SK-N-SH treated with all-trans-retinoic acid at 6 μM for 48 hours (cell line): ENCODE measurements at regions not wholly inside any gene's neighbourhood (a gene's known extent, or its start where the extent isn't known, plus 50 kb on each side); places are given as distances from the start of the nearest gene placed in this dataset.

ENCODE experiments used
- ATAC-seq: fragments of 200-7000 bp; cut with Tn5 transposase; 3 replicates; pipeline ENCODE4 v1.9.1; 2020; ENCODE audit warnings: mild to moderate bottlenecking, moderate library complexity
- ARNTL ChIP-seq: fragments of 450-650 bp; formaldehyde crosslinking; IDR thresholded peaks from 2 replicates; pipeline ENCODE4 v1.5.0; 2020; ENCODE audit warnings: low read depth, mild to moderate bottlenecking, moderate library complexity, borderline replicate concordance
- BACH2 ChIP-seq: fragments of 250-450 bp; sonication (Bioruptor Pico); IDR thresholded peaks from 2 replicates; pipeline ENCODE4 v1.9.0; 2021; ENCODE audit warnings: mild to moderate bottlenecking, borderline replicate concordance
- CSDC2 ChIP-seq: fragments of 250-450 bp; sonication (Bioruptor Pico); IDR thresholded peaks from 2 replicates; pipeline ENCODE4 v1.5.0; 2020; ENCODE audit warnings: mild to moderate bottlenecking, moderate library complexity
- ESRRG ChIP-seq: fragments of 250-450 bp; sonication (Bioruptor Pico); IDR thresholded peaks from 2 replicates; pipeline ENCODE4 v1.6.1; 2021; ENCODE audit warnings: mild to moderate bottlenecking
- GLIS3 ChIP-seq: fragments of 250-450 bp; sonication (Bioruptor Pico); IDR thresholded peaks from 2 replicates; pipeline ENCODE4 v1.5.0; 2020; ENCODE audit warnings: mild to moderate bottlenecking, moderate library complexity
- ISL1 ChIP-seq: fragments of 250-450 bp; sonication (Bioruptor Pico); IDR thresholded peaks from 2 replicates; pipeline ENCODE4 v2.1.2; 2022; ENCODE audit warnings: mild to moderate bottlenecking, moderate library complexity
- OSR1 ChIP-seq: fragments of 250-450 bp; sonication (Bioruptor Pico); IDR thresholded peaks from 2 replicates; pipeline ENCODE4 v1.8.0; 2022; ENCODE audit warnings: moderate library complexity, mild to moderate bottlenecking, inconsistent platforms
- POU6F1 ChIP-seq: fragments of 250-450 bp; sonication (Bioruptor Pico); IDR thresholded peaks from 2 replicates; pipeline ENCODE4 v1.8.0; 2021; ENCODE audit warnings: low read depth, mild to moderate bottlenecking, moderate library complexity, borderline replicate concordance
- PPARA ChIP-seq: fragments of 250-450 bp; sonication (Bioruptor Pico); IDR thresholded peaks from 2 replicates; pipeline ENCODE4 v1.5.0; 2020; ENCODE audit warnings: mild to moderate bottlenecking, borderline replicate concordance
- RARB ChIP-seq: fragments of 250-450 bp; sonication (Bioruptor Pico); IDR thresholded peaks from 2 replicates; pipeline ENCODE4 v1.8.0; 2021; ENCODE audit warnings: mild to moderate bottlenecking, moderate library complexity
- SNAI2 ChIP-seq: fragments of 250-450 bp; sonication (Bioruptor Pico); IDR thresholded peaks from 2 replicates; pipeline ENCODE4 v1.5.0; 2020; ENCODE audit warnings: mild to moderate bottlenecking, moderate library complexity
- TCF4 ChIP-seq: fragments of 250-450 bp; sonication (Bioruptor Pico); IDR thresholded peaks from 2 replicates; pipeline ENCODE4 v1.8.0; 2021; ENCODE audit warnings: mild to moderate bottlenecking, moderate library complexity, borderline replicate concordance
- TOX ChIP-seq: fragments of 250-450 bp; sonication (Bioruptor Pico); IDR thresholded peaks from 2 replicates; pipeline ENCODE4 v1.8.0; 2021; ENCODE audit warnings: mild to moderate bottlenecking, moderate library complexity, borderline replicate concordance
- ZC3H10 ChIP-seq: fragments of 250-450 bp; sonication (Bioruptor Pico); IDR thresholded peaks from 2 replicates; pipeline ENCODE4 v1.5.1; 2021; ENCODE audit warnings: mild to moderate bottlenecking, moderate library complexity
- ZFP3 ChIP-seq: fragments of 250-450 bp; sonication (Bioruptor Pico); IDR thresholded peaks from 2 replicates; pipeline ENCODE4 v1.5.0; 2020; ENCODE audit warnings: mild to moderate bottlenecking, moderate library complexity
- ZFP30 ChIP-seq: fragments of 450-650 bp; formaldehyde crosslinking; IDR thresholded peaks from 2 replicates; pipeline ENCODE4 v1.5.0; 2022; ENCODE audit warnings: mild to moderate bottlenecking, moderate library complexity
- ZNF565 ChIP-seq: fragments of 450-650 bp; formaldehyde crosslinking; conservative IDR thresholded peaks from 2 replicates; pipeline ENCODE4 v1.5.0; 2020; ENCODE audit warnings: low read depth, mild to moderate bottlenecking, moderate library complexity
- ZNF70 ChIP-seq: fragments of 450-650 bp; formaldehyde crosslinking; IDR thresholded peaks from 2 replicates; pipeline ENCODE4 v1.5.0; 2020; ENCODE audit warnings: mild to moderate bottlenecking, moderate library complexity
- ZNF8 ChIP-seq: fragments of 450-650 bp; formaldehyde crosslinking; IDR thresholded peaks from 2 replicates; pipeline ENCODE4 v1.5.0; 2020; ENCODE audit warnings: mild to moderate bottlenecking, moderate library complexity
- TF ChIP-seq, protein P1 (sequence below): fragments of 250-450 bp; sonication (Bioruptor Pico); IDR thresholded peaks from 2 replicates; pipeline ENCODE4 v1.5.1; 2021; ENCODE audit warnings: mild to moderate bottlenecking, moderate library complexity
- TF ChIP-seq, protein P2 (sequence below): fragments of 250-450 bp; sonication (Bioruptor Pico); IDR thresholded peaks from 2 replicates; pipeline ENCODE4 v1.5.0; 2020; ENCODE audit warnings: mild to moderate bottlenecking, moderate library complexity
- TF ChIP-seq, protein P3 (sequence below): fragments of 250-450 bp; sonication (Bioruptor Pico); IDR thresholded peaks from 2 replicates; pipeline ENCODE4 v1.8.0; 2020; ENCODE audit warnings: mild to moderate bottlenecking, moderate library complexity, borderline replicate concordance

GRCh38 chr10:108757946-108758345 is 1165.4 kb downstream of the XPNPEP1 start:
- no peak for TF ChIP-seq SNAI2
- TF ChIP-seq, protein P1, sequence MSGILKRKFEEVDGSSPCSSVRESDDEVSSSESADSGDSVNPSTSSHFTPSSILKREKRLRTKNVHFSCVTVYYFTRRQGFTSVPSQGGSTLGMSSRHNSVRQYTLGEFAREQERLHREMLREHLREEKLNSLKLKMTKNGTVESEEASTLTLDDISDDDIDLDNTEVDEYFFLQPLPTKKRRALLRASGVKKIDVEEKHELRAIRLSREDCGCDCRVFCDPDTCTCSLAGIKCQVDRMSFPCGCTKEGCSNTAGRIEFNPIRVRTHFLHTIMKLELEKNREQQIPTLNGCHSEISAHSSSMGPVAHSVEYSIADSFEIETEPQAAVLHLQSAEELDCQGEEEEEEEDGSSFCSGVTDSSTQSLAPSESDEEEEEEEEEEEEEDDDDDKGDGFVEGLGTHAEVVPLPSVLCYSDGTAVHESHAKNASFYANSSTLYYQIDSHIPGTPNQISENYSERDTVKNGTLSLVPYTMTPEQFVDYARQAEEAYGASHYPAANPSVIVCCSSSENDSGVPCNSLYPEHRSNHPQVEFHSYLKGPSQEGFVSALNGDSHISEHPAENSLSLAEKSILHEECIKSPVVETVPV (CRISPR knock-in tag), result no peak
- no peak for TF ChIP-seq ZFP30
- TF ChIP-seq CSDC2, result no peak
- TF ChIP-seq, all 23 proteins: peak for 0
- ATAC-seq, result no peak

GRCh38 chr10:108755646-108756045 is 1167.7 kb downstream of the XPNPEP1 start:
- TF ChIP-seq TCF4 (CRISPR knock-in tag) (no peak), ARNTL (no peak), ZNF8 (CRISPR knock-in tag) (no peak), PPARA (CRISPR knock-in tag) (no peak), RARB (CRISPR knock-in tag) (no peak), TOX (no peak)
- TF ChIP-seq, all 23 proteins: peak for 0
- ATAC-seq, result no peak

DNA sequence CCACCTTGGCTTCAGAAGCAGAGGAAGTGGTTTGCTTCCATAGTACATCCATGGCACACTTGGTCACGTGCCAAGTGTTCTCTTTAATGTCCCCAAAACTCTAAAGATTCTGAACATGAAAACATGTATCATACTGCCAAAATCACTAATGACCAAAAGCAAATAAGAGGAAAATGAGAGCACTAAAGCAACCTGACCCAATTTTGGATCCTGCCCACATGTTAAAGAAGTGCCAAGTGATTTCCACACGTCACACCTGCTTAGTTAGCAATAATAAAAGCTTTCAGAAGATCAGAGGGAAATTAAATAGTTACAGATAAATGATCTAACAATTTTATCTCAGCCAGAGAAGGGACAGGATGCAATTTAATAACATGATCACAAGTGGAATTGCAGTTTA is 1170.0 kb downstream of the XPNPEP1 start:
- TF ChIP-seq ZNF70 (no peak), BACH2 (CRISPR knock-in tag) (no peak), ARNTL (no peak), CSDC2 (no peak), ZNF8 (CRISPR knock-in tag) (no peak), ZNF565 (CRISPR knock-in tag) (no peak), TOX (no peak)
- TF ChIP-seq, protein P2, sequence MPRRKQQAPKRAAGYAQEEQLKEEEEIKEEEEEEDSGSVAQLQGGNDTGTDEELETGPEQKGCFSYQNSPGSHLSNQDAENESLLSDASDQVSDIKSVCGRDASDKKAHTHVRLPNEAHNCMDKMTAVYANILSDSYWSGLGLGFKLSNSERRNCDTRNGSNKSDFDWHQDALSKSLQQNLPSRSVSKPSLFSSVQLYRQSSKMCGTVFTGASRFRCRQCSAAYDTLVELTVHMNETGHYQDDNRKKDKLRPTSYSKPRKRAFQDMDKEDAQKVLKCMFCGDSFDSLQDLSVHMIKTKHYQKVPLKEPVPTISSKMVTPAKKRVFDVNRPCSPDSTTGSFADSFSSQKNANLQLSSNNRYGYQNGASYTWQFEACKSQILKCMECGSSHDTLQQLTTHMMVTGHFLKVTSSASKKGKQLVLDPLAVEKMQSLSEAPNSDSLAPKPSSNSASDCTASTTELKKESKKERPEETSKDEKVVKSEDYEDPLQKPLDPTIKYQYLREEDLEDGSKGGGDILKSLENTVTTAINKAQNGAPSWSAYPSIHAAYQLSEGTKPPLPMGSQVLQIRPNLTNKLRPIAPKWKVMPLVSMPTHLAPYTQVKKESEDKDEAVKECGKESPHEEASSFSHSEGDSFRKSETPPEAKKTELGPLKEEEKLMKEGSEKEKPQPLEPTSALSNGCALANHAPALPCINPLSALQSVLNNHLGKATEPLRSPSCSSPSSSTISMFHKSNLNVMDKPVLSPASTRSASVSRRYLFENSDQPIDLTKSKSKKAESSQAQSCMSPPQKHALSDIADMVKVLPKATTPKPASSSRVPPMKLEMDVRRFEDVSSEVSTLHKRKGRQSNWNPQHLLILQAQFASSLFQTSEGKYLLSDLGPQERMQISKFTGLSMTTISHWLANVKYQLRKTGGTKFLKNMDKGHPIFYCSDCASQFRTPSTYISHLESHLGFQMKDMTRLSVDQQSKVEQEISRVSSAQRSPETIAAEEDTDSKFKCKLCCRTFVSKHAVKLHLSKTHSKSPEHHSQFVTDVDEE (CRISPR knock-in tag), result no peak
- TF ChIP-seq, protein P1 (CRISPR knock-in tag), result no peak
- no peak for ATAC-seq

DNA sequence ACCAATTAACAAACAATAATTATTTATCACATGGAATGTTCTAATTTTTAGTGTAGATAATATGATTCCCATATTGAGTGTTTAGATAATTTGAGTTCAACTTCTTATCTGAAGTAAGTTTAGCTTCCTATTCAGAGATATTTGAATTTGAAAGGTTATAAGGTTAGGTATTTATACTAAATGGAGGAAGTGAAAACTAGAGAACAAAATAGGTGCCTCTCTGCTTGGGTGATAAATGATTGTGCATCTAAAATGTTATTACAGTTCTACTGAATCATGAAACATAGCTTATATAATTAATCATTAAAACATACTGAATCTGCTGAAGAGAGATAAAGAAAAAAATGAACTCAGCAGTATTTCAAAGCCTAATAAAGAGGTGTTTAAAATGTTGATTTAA is 1174.3 kb downstream of the XPNPEP1 start:
- no peak for TF ChIP-seq POU6F1 (CRISPR knock-in tag)
- TF ChIP-seq, protein P1 (CRISPR knock-in tag), result no peak
- TF ChIP-seq ZNF8 (CRISPR knock-in tag), result no peak
- TF ChIP-seq ISL1, result no peak
- no peak for TF ChIP-seq OSR1
- TF ChIP-seq, protein P3, sequence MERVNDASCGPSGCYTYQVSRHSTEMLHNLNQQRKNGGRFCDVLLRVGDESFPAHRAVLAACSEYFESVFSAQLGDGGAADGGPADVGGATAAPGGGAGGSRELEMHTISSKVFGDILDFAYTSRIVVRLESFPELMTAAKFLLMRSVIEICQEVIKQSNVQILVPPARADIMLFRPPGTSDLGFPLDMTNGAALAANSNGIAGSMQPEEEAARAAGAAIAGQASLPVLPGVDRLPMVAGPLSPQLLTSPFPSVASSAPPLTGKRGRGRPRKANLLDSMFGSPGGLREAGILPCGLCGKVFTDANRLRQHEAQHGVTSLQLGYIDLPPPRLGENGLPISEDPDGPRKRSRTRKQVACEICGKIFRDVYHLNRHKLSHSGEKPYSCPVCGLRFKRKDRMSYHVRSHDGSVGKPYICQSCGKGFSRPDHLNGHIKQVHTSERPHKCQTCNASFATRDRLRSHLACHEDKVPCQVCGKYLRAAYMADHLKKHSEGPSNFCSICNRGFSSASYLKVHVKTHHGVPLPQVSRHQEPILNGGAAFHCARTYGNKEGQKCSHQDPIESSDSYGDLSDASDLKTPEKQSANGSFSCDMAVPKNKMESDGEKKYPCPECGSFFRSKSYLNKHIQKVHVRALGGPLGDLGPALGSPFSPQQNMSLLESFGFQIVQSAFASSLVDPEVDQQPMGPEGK (CRISPR knock-in tag), result no peak
- TF ChIP-seq ESRRG (CRISPR knock-in tag), result no peak
- TF ChIP-seq, protein P2 (CRISPR knock-in tag), result no peak
- TF ChIP-seq ZNF70, result no peak
- no peak for TF ChIP-seq GLIS3
- no peak for TF ChIP-seq ZNF565 (CRISPR knock-in tag)
- no peak for TF ChIP-seq ZFP3 (CRISPR knock-in tag)
- TF ChIP-seq TCF4 (CRISPR knock-in tag), result no peak
- no peak for TF ChIP-seq ZFP30
- TF ChIP-seq PPARA (CRISPR knock-in tag), result no peak
- TF ChIP-seq ARNTL, result no peak
- no peak for TF ChIP-seq ZC3H10
- no peak for TF ChIP-seq SNAI2
- no peak for ATAC-seq
